PC-9 (cell line): ENCODE measurements at regions not wholly inside any gene's neighbourhood (a gene's known extent, or its start where the extent isn't known, plus 50 kb on each side); places are given as distances from the start of the nearest gene placed in this dataset.

Experiments used
- BruUV-seq: library from RNA; stranded (reverse); fragments of 400-500 nt; replicated peaks from 2 replicates; lab custom pipeline; 2021; lab: Mats Ljungman, UMichigan
- CTCF ChIA-PET: fragments of 300-600 bp; sonication (Branson Sonifier 250); formaldehyde crosslinking; loops from one replicate; lab custom pipeline; 2022; ENCODE audit warnings: antibody characterized with exemption; lab: Charles Lee
- POLR2A ChIA-PET: fragments of 300-600 bp; sonication (Branson Sonifier 250); formaldehyde crosslinking; loops from one replicate; lab custom pipeline; 2022; ENCODE audit warnings: antibody characterized with exemption; ENCODE audit not compliant: unreplicated experiment; lab: Charles Lee
- DNase-seq, 2 experiments: peaks; one replicate each; pipeline versions ENCODE4 v3.0.0 to v3.0.0-alpha.2; 2015 to 2022; ENCODE audit warnings: mixed read lengths in 1 of 2
- H2AFZ ChIP-seq: fragments of 200-600 bp; sonication (generic); 2 replicates; pipeline ENCODE4 v1.8.1; 2017; ENCODE audit warnings: antibody characterized with exemption
- H3F3A ChIP-seq: fragments of 200-600 bp; sonication (generic); 2 replicates; pipeline ENCODE4 v1.8.1; 2017; ENCODE audit warnings: antibody characterized with exemption, mild to moderate bottlenecking, low read depth; ENCODE audit not compliant: insufficient read depth
- H3K27ac ChIP-seq: fragments of 200-600 bp; sonication (generic); 2 replicates; pipeline ENCODE4 v1.6.1; 2016; ENCODE audit warnings: mixed run types
- H3K27me3 ChIP-seq: fragments of 200-600 bp; sonication (generic); 2 replicates; pipeline ENCODE4 v1.6.1; 2016; ENCODE audit warnings: low read depth, mixed run types; ENCODE audit not compliant: insufficient read depth
- H3K36me3 ChIP-seq: fragments of 200-600 bp; sonication (generic); 2 replicates; pipeline ENCODE4 v1.6.1; 2016; ENCODE audit warnings: low read depth, mixed run types
- H3K4me1 ChIP-seq: fragments of 200-600 bp; sonication (generic); replicated peaks from 2 replicates; pipeline ENCODE4 v1.6.1; 2016; ENCODE audit warnings: mixed run types; ENCODE audit not compliant: insufficient read depth
- H3K4me2 ChIP-seq: fragments of 200-600 bp; sonication (generic); 2 replicates; pipeline ENCODE4 v1.6.1; 2017; ENCODE audit warnings: mixed run types
- H3K4me3 ChIP-seq: fragments of 200-600 bp; sonication (generic); 2 replicates; pipeline ENCODE4 v1.6.1; 2016; ENCODE audit warnings: mixed run types
- H3K79me2 ChIP-seq: fragments of 200-600 bp; sonication (generic); 2 replicates; pipeline ENCODE4 v1.6.1; 2017; ENCODE audit warnings: low read depth, mixed run types
- H3K9me2 ChIP-seq: fragments of 200-600 bp; sonication (generic); 2 replicates; pipeline ENCODE4 v1.8.1; 2017; ENCODE audit warnings: mild to moderate bottlenecking; ENCODE audit not compliant: insufficient read depth
- H3K9me3 ChIP-seq: fragments of 200-600 bp; sonication (generic); 2 replicates; pipeline ENCODE4 v1.8.1; 2016; ENCODE audit warnings: low read depth; ENCODE audit not compliant: insufficient read depth
- H4K20me1 ChIP-seq: fragments of 200-600 bp; sonication (generic); 2 replicates; pipeline ENCODE4 v1.8.1; 2017; ENCODE audit not compliant: insufficient read depth
- EZH2 ChIP-seq: fragments of 200-600 bp; sonication (generic); IDR thresholded peaks from 2 replicates; pipeline ENCODE4 v1.8.0; 2017; ENCODE audit warnings: antibody characterized with exemption, low read depth
- intact Hi-C: fragments of 100-400 bp; cut with micrococcal nuclease; formaldehyde crosslinking; loops from one replicate; pipeline ENCODE4 v1.10.0; 2022; ENCODE audit not compliant: unreplicated experiment
- TF ChIP-seq, protein P1 (sequence below): fragments of 200-600 bp; sonication (generic); conservative IDR thresholded peaks from 2 replicates; pipeline ENCODE4 v1.6.1; 2017; ENCODE audit warnings: mixed run types, antibody characterized with exemption, mild to moderate bottlenecking, moderate library complexity

DNA sequence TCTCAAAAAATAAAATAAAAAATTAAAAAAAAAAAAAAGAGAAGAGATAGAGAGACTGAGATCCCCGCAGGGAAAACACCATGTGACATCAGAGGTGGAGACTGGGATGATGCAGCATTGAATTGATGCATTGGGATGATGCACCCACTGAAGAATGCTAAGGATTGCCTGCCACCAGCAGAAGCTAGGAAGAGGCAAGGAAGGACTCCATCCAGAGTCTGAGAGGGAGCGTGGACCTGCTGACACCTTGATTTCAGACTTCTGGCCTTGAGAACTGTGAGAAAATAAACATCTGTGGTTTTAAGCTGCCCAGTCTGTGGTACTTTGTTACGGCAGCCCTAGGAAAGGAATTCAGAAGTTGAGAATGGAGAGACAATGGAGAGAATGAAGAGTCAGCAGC, 89.8 kb upstream of the PRPS1L1 start:
- no peak overlapping the region for H2AFZ ChIP-seq

GRCh38 chr7:18119985-18120384, 92.3 kb upstream of the PRPS1L1 start:
- intact Hi-C loops = no loop called here
- no peaks in the 10 kb centered on the region for H3K79me2 ChIP-seq
- no peaks in the 10 kb centered on the region for H3K4me1 ChIP-seq
- no peak overlapping the region for H2AFZ ChIP-seq
- BruUV-seq = no TSS peak
- H3K27me3 ChIP-seq = no peaks in the 10 kb centered on the region
- H4K20me1 ChIP-seq = no peaks in the 10 kb centered on the region
- ChIA-PET CTCF (interaction anchor here (0.6 kb wide), 1 partner anchor 315 kb away, joined by 3 read pairs; no protein-coding TSS in a partner anchor), POLR2A (no interaction called here)
- no peaks in the 10 kb centered on the region for H3K36me3 ChIP-seq
- DNase-seq = no peak
- no peak for TF ChIP-seq EZH2
- TF ChIP-seq, protein P1, sequence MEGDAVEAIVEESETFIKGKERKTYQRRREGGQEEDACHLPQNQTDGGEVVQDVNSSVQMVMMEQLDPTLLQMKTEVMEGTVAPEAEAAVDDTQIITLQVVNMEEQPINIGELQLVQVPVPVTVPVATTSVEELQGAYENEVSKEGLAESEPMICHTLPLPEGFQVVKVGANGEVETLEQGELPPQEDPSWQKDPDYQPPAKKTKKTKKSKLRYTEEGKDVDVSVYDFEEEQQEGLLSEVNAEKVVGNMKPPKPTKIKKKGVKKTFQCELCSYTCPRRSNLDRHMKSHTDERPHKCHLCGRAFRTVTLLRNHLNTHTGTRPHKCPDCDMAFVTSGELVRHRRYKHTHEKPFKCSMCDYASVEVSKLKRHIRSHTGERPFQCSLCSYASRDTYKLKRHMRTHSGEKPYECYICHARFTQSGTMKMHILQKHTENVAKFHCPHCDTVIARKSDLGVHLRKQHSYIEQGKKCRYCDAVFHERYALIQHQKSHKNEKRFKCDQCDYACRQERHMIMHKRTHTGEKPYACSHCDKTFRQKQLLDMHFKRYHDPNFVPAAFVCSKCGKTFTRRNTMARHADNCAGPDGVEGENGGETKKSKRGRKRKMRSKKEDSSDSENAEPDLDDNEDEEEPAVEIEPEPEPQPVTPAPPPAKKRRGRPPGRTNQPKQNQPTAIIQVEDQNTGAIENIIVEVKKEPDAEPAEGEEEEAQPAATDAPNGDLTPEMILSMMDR = peak; percentile 39; the same call in 1 of the 2 replicates
- H3K9me3 ChIP-seq = no peaks in the 10 kb centered on the region
- H3K4me2 ChIP-seq = no peak overlapping the region
- H3F3A ChIP-seq = no peaks in the 10 kb centered on the region
- no peaks in the 10 kb centered on the region for H3K9me2 ChIP-seq
- H3K4me3 ChIP-seq = no peak overlapping the region
- H3K27ac ChIP-seq = no peak overlapping the region

More for the DNA sequence above, 89.8 kb upstream of the PRPS1L1 start:
- Histone ChIP-seq H3K79me2 (no peaks in the 10 kb centered on the region), H3K27me3 (no peaks in the 10 kb centered on the region), H3K4me1 (no peaks in the 10 kb centered on the region), H3K27ac (no peak overlapping the region), H3K9me3 (no peaks in the 10 kb centered on the region), H3K36me3 (no peaks in the 10 kb centered on the region), H4K20me1 (no peaks in the 10 kb centered on the region), H3K9me2 (no peaks in the 10 kb centered on the region), H3F3A (no peaks in the 10 kb centered on the region), H3K4me2 (no peak overlapping the region), H3K4me3 (no peak overlapping the region)
- DNase-seq = no peak
- CTCF ChIA-PET = no interaction called here
- intact Hi-C loops = no loop called here
- TF ChIP-seq, protein P1 = no peak
- no peak for TF ChIP-seq EZH2
- POLR2A ChIA-PET = no interaction called here
- BruUV-seq = no TSS peak

GRCh38 chr7:18123508-18124239, 96.0 kb upstream of the PRPS1L1 start:
- Histone ChIP-seq H3K4me3 (no peak overlapping the region), H3K27ac (no peak overlapping the region), H4K20me1 (no peaks in the 10 kb centered on the region), H3K4me2 (no peak overlapping the region), H3K36me3 (no peaks in the 10 kb centered on the region), H3K4me1 (no peaks in the 10 kb centered on the region), H3K79me2 (no peaks in the 10 kb centered on the region), H2AFZ (peak overlapping the region; percentile 34; the same call in 1 of the 2 replicates), H3K9me2 (0 out of 2 replicates have a peak, but pooled peaks cover 4% of the 10 kb centered on the region), H3F3A (no peaks in the 10 kb centered on the region), H3K9me3 (no peaks in the 10 kb centered on the region), H3K27me3 (no peaks in the 10 kb centered on the region)
- CTCF ChIA-PET = no interaction called here
- no TSS peak for BruUV-seq
- POLR2A ChIA-PET = no interaction called here
- no peak for DNase-seq
- intact Hi-C loops = no loop called here
- TF ChIP-seq EZH2 = no peak
- TF ChIP-seq, protein P1 = no peak
